GM12865 (cell line): ENCODE measurements at regions not wholly inside any gene's neighbourhood (a gene's known extent, or its start where the extent isn't known, plus 50 kb on each side); places are given as distances from the start of the nearest gene placed in this dataset.
"Not testable (repeated sequence)": the region's sequence is repeated elsewhere in the genome, so short reads cannot be mapped to it uniquely, and the experiment has no call there.

Experiments used
- DNase-seq: peaks from one replicate; pipeline ENCODE4 v3.0.0; 2010; ENCODE audit warnings: low read depth
- H3K4me3 ChIP-seq: 2 replicates; pipeline ENCODE4 v1.5.1; 2011; ENCODE audit warnings: mild to moderate bottlenecking, low read depth, low read length, control low read depth
- TF ChIP-seq, protein P1 (sequence below): IDR thresholded peaks from 2 replicates; pipeline ENCODE4 v1.5.1; 2011; ENCODE audit warnings: low read length, control low read depth, low read depth, inconsistent platforms; ENCODE audit not compliant: insufficient read depth; ENCODE audit errors: missing control alignments

DNA sequence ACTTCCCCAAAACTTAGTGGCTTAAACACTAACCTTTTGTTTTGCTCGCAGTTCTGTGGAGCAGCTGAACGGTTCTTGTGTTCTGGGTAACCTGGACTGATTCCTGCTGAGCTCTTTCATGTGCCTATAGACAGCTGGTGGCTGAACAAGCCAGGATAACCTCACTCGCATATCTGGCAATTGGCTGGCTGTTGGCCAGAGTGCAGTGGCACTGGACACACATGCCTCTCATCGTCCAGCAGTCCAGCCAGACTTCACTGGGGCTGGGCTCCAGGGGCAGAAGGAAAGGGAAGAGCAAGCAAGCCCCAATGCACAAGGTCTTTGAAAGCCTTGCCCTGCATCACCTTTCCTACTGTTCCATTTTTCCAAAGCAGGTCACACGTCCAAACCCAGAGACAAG lies 53.6 kb upstream of the GATA2 start:
- no peak overlapping the region for H3K4me3 ChIP-seq
- TF ChIP-seq, protein P1, sequence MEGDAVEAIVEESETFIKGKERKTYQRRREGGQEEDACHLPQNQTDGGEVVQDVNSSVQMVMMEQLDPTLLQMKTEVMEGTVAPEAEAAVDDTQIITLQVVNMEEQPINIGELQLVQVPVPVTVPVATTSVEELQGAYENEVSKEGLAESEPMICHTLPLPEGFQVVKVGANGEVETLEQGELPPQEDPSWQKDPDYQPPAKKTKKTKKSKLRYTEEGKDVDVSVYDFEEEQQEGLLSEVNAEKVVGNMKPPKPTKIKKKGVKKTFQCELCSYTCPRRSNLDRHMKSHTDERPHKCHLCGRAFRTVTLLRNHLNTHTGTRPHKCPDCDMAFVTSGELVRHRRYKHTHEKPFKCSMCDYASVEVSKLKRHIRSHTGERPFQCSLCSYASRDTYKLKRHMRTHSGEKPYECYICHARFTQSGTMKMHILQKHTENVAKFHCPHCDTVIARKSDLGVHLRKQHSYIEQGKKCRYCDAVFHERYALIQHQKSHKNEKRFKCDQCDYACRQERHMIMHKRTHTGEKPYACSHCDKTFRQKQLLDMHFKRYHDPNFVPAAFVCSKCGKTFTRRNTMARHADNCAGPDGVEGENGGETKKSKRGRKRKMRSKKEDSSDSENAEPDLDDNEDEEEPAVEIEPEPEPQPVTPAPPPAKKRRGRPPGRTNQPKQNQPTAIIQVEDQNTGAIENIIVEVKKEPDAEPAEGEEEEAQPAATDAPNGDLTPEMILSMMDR: no peak
- no peak for DNase-seq

DNA sequence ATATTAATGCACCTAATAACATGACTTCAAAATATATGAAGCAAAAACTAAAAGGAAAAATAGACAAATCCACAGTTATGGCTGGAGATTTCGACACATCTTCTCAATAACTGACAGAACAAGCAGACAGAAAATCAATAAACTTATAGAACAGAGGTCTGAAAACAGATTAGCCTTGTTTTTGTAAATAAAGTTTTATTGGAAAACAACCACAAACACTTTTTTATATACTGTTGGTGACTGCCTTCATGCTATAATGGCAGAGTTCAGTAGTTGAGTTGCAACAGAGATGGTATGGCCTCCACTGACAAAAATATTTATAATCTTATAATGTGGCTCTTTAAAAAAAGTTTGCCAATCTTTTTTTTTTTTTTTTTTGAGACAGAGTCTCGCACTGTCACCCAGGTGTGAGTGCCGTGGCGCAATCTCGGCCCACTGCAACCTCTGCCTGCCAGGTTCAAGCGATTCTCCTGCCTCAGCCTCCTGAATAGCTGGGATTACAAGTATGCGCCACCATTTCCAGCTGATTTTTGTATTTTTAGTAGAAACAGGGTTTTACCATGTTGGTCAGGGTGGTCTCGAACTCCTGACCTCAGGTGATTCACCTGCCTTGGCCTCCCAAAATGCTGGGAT lies 52.2 kb upstream of the GATA2 start:
- no peak for DNase-seq
- TF ChIP-seq, protein P1: no peak
- H3K4me3 ChIP-seq: no peak overlapping the region

DNA sequence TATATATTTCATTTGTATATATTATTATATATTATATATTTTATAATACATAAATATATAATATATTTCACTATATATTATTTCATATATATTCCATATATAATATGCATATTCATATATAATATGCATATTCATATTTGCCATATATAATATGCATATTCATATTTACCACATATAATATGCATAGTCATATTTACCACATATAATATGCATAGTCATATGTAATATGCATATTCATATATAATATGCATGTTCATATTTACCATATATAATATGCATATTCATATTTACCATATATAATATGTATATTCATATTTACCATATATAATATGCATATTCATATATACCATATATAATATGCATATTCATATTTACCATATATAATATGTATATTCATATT lies 51.2 kb upstream of the GATA2 start:
- DNase-seq: no peak
- TF ChIP-seq, protein P1: no peak
- no peak overlapping the region for H3K4me3 ChIP-seq

DNA sequence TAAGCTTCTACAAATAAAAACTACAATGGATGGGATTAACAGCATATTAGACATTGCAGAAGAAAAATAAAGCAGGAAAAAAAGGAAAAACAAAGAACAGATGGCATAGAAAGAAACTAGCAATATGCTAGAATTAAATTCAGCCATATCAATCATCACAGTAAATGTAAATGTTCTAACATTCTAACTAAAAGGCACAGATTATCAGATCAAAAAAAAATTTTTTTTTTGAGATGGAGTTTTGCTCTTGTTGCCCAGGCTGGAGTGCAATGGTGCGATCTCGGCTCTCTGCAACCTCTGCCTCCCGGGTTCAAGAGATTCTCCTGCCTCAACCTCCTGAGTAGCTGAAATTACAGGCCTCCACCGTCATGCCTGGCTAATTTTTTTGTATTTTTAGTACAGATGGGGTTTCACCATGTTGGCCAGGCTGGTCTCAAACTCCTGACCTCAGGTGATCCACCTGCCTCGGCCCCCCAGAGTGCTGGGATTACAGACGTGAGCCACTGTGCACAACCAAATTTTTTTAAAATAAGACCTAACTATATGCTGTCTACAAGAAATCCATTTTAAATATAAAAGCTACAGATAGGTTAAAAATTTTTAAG lies 50.7 kb upstream of the GATA2 start:
- DNase-seq, H3K4me3 ChIP-seq: not testable (repeated sequence)
